KMS-11 (cell line): ENCODE measurements at regions not wholly inside any gene's neighbourhood (a gene's known extent, or its start where the extent isn't known, plus 50 kb on each side); places are given as distances from the start of the nearest gene placed in this dataset.

Experiments
- H2AFZ ChIP-seq: fragments of 200-600 bp; sonication (generic); 2 replicates; pipeline ENCODE4 v1.6.1; 2016; ENCODE audit warnings: antibody characterized with exemption, mixed run types, low read depth
- H3K27ac ChIP-seq: fragments of 200-600 bp; sonication (generic); 2 replicates; pipeline ENCODE4 v1.6.1; 2016; ENCODE audit warnings: mild to moderate bottlenecking, mixed run types
- H3K27me3 ChIP-seq: fragments of 200-600 bp; sonication (generic); 2 replicates; pipeline ENCODE4 v1.6.1; 2017; ENCODE audit warnings: mild to moderate bottlenecking, low read depth, mixed run types, moderate library complexity; ENCODE audit not compliant: insufficient read depth
- H3K36me3 ChIP-seq: fragments of 200-600 bp; sonication (generic); 2 replicates; pipeline ENCODE4 v1.6.1; 2017; ENCODE audit warnings: mild to moderate bottlenecking, mixed run types; ENCODE audit not compliant: insufficient read depth
- H3K4me1 ChIP-seq: fragments of 200-600 bp; sonication (generic); 2 replicates; pipeline ENCODE4 v1.6.1; 2016; ENCODE audit warnings: mild to moderate bottlenecking, low read depth, mixed run types; ENCODE audit not compliant: poor library complexity, severe bottlenecking
- H3K4me2 ChIP-seq: fragments of 200-600 bp; sonication (generic); 2 replicates; pipeline ENCODE4 v1.7.0; 2016; ENCODE audit warnings: mild to moderate bottlenecking, mixed run types
- H3K4me3 ChIP-seq: fragments of 200-600 bp; sonication (generic); IDR thresholded peaks from 2 replicates; pipeline ENCODE4 v1.6.1; 2017; ENCODE audit warnings: low read depth, low read length, mixed read lengths; ENCODE audit not compliant: insufficient read depth
- H3K79me2 ChIP-seq: fragments of 200-600 bp; sonication (generic); 2 replicates; pipeline ENCODE4 v1.6.1; 2016; ENCODE audit warnings: low read depth, mixed run types; ENCODE audit not compliant: insufficient read depth
- H3K9ac ChIP-seq: fragments of 200-600 bp; sonication (generic); 2 replicates; pipeline ENCODE4 v1.6.1; 2016; ENCODE audit warnings: mild to moderate bottlenecking, mixed run types
- H4K20me1 ChIP-seq: fragments of 200-600 bp; sonication (generic); 2 replicates; pipeline ENCODE4 v1.6.1; 2016; ENCODE audit warnings: mild to moderate bottlenecking, mixed run types; ENCODE audit not compliant: insufficient read depth
- TF ChIP-seq, protein P1 (sequence below): fragments of 200-600 bp; sonication (generic); conservative IDR thresholded peaks from 2 replicates; pipeline ENCODE4 v1.6.1; 2017; ENCODE audit warnings: low read depth, mild to moderate bottlenecking, antibody characterized with exemption, low read length, moderate library complexity, mixed read lengths

DNA sequence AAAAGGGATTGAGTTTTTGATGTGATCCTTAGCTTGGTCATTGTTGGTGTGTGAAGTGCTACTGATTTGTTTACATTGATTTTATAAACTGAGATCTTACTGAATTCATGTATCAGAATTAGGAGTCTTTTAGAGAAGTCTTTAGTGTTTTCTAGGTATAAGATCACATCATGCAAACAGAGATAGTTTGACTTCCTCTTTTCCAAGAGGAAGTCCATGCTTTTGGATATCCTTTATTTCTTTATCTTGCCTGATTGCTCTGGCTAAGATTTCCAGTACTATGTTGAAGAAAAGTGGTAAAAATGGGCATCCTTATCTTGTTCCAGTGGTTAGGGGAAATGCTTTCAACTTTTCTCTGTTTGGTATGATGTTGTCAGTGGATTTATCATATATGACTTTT, 561.2 kb upstream of the SLITRK1 start:
- Histone ChIP-seq H4K20me1 (no peaks in the 10 kb centered on the region), H3K9ac (no peak overlapping the region), H3K4me1 (no peaks in the 10 kb centered on the region), H3K4me2 (no peak overlapping the region), H3K36me3 (no peaks in the 10 kb centered on the region), H3K4me3 (no peak overlapping the region), H3K27ac (no peak overlapping the region), H3K79me2 (no peaks in the 10 kb centered on the region), H3K27me3 (no peaks in the 10 kb centered on the region), H2AFZ (no peak overlapping the region)
- TF ChIP-seq, protein P1, sequence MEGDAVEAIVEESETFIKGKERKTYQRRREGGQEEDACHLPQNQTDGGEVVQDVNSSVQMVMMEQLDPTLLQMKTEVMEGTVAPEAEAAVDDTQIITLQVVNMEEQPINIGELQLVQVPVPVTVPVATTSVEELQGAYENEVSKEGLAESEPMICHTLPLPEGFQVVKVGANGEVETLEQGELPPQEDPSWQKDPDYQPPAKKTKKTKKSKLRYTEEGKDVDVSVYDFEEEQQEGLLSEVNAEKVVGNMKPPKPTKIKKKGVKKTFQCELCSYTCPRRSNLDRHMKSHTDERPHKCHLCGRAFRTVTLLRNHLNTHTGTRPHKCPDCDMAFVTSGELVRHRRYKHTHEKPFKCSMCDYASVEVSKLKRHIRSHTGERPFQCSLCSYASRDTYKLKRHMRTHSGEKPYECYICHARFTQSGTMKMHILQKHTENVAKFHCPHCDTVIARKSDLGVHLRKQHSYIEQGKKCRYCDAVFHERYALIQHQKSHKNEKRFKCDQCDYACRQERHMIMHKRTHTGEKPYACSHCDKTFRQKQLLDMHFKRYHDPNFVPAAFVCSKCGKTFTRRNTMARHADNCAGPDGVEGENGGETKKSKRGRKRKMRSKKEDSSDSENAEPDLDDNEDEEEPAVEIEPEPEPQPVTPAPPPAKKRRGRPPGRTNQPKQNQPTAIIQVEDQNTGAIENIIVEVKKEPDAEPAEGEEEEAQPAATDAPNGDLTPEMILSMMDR: no peak

DNA sequence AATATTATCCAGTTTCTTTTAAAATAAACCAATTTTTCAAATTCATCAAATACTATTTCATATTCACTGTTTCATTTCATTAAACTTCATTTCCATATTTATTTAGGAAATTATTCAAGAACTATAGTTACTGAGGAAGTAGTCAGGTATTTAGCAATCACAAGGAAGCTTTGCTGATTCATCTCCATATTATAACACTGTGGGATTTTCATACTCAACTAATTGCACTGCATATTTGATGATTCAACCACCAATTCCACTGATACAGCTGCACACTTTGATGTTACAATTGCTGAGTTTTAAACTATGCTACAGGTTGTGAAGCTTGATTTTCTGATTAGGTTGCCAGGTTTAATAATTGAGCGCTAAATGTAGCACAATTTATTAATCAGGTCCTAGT, 556.8 kb upstream of the SLITRK1 start:
- H3K4me3 ChIP-seq: no peak overlapping the region
- H3K27me3 ChIP-seq: no peaks in the 10 kb centered on the region
- TF ChIP-seq, protein P1: no peak

DNA sequence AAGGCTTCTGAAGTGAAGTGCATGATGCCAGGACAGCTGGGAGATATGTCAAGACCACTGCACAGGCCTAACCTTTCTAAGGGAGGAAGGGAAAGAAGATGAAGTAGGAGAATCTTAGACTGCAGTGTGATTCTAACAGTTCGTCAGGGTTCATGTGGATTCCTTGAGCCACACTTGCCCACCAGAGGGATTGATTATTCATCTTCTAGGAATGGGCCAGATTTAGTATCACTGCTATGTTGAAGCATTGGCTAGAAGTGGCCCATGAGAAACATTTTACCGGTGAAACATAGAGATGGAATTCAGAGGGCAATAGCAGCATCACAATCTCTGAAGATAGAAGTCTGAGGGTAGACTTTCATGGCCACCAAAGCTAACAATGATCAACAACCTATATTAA, 550.8 kb upstream of the SLITRK1 start:
- H3K27ac ChIP-seq: no peak overlapping the region
- no peak overlapping the region for H2AFZ ChIP-seq
- TF ChIP-seq, protein P1: no peak

More for the DNA sequence above, 556.8 kb upstream of the SLITRK1 start:
- Histone ChIP-seq H4K20me1 (no peaks in the 10 kb centered on the region), H3K36me3 (no peaks in the 10 kb centered on the region), H3K4me2 (no peak overlapping the region), H3K79me2 (no peaks in the 10 kb centered on the region), H3K27ac (no peak overlapping the region), H3K9ac (no peak overlapping the region), H2AFZ (no peak overlapping the region), H3K4me1 (no peaks in the 10 kb centered on the region)

DNA sequence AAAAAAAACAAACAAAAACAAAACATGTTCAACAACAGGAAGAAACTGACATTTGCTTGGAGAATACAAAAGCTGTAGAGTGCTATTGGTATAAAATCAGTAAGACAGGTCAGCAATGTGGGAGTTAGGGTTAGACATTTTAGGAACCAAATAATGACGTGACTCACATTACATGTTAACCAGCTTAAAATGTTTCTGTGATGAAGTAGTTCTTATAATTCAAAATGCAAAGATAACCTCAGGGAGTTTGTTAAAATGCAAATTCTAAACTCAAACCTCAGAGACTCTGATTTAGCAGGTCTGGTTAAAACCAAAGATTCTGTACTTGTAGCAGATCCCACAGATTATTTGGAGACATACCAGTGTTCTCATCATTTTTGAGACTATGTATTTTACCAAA, 549.4 kb upstream of the SLITRK1 start:
- no peaks in the 10 kb centered on the region for H4K20me1 ChIP-seq
- no peak overlapping the region for H3K4me3 ChIP-seq
- H2AFZ ChIP-seq: no peak overlapping the region
- no peaks in the 10 kb centered on the region for H3K27me3 ChIP-seq
- no peaks in the 10 kb centered on the region for H3K79me2 ChIP-seq
- no peak overlapping the region for H3K9ac ChIP-seq
- no peaks in the 10 kb centered on the region for H3K36me3 ChIP-seq
- H3K4me2 ChIP-seq: no peak overlapping the region
- no peaks in the 10 kb centered on the region for H3K4me1 ChIP-seq
- TF ChIP-seq, protein P1: no peak
- H3K27ac ChIP-seq: no peak overlapping the region

More for the DNA sequence above, 550.8 kb upstream of the SLITRK1 start:
- H4K20me1 ChIP-seq: no peaks in the 10 kb centered on the region
- H3K27me3 ChIP-seq: no peaks in the 10 kb centered on the region
- H3K4me1 ChIP-seq: no peaks in the 10 kb centered on the region
- no peak overlapping the region for H3K4me2 ChIP-seq
- H3K9ac ChIP-seq: no peak overlapping the region
- H3K36me3 ChIP-seq: no peaks in the 10 kb centered on the region
- no peaks in the 10 kb centered on the region for H3K79me2 ChIP-seq
- H3K4me3 ChIP-seq: no peak overlapping the region
